ENCODE measurements at regions not wholly inside any gene's neighbourhood (a gene's known extent, or its start where the extent isn't known, plus 50 kb on each side); places are given as distances from the start of the nearest gene placed in this dataset.

GRCh38 chr18:39199231-39199855, 1633.7 kb upstream of the CELF4 start:
- TF ChIP-seq GABPA (IDR thresholded peaks at IDR 0.05 in 1 of 2, conservative IDR thresholded peaks at IDR 0.05 in 1 of 2) (no peak), CTCF (IDR thresholded peaks at IDR 0.05; ENCODE audit: low read depth, low read length, missing input control) (no peak), ZBTB33 (IDR thresholded peaks at IDR 0.05) (no peak), ATF3 (IDR thresholded peaks at IDR 0.05) (no peak), HNF4G (IDR thresholded peaks at IDR 0.05) (no peak), JUND (IDR thresholded peaks at IDR 0.05) (no peak), RAD21 (IDR thresholded peaks at IDR 0.05) (no peak), TAF1 (conservative IDR thresholded peaks at IDR 0.05) (no peak), HNF4A (conservative IDR thresholded peaks at IDR 0.05) (no peak), MAX (IDR thresholded peaks at IDR 0.05) (no peak), REST (IDR thresholded peaks at IDR 0.05) (no peak), NR2F2 (IDR thresholded peaks at IDR 0.05) (no peak)

All from liver (tissue), 3 donors.